NK-92 treated with Interleukin-12 subunit alpha and Interleukin-12 subunit beta, amount 100 ng/mL, for 24 hours (cell line): ENCODE measurements at regions not wholly inside any gene's neighbourhood (a gene's known extent, or its start where the extent isn't known, plus 50 kb on each side); places are given as distances from the start of the nearest gene placed in this dataset.
"Not testable (repeated sequence)": the region's sequence is repeated elsewhere in the genome, so short reads cannot be mapped to it uniquely, and the experiment has no call there.

ENCODE experiments used
- DNase-seq: peaks from one replicate; lab custom pipeline; 2025; lab: John Stamatoyannopoulos, UW

DNA sequence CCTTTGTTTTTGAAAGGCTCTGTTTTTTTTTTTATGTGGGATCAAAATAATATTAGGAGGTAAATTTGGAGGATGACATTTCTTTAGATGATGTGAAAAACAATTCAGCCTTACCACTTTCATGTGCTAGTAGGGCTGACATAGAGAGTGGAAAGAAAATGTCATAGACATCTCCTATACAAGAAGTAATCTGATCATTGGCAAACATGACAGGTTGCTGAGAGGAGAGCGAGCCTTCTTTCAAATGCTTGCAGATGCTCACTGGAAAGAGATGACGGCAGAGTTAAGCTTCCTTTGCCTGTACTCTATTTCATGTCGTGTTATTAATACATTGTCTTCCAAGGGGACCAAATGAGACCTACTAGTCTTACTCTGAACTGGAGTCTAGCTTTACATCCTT, 160.1 kb upstream of the DAP start:
- no peak for DNase-seq

DNA sequence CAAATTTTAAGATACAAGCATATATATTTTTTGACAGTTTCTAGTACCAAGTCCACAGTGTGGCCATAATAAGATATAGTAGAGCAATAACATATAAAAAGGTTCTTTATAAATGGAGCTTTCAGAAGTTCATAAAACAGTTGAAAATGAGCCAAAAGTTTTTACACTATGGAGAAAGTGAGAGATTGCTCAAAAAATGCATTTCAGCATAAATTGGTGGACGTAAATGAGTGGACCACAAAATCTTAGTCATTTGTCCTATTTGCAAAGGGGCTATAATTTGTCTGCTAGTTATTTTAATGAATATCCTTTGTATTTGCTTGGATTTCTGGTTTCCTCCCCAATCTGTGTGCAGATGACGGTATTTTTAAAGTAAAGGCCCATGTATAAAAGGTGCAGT, 159.4 kb upstream of the DAP start:
- no peak for DNase-seq

DNA sequence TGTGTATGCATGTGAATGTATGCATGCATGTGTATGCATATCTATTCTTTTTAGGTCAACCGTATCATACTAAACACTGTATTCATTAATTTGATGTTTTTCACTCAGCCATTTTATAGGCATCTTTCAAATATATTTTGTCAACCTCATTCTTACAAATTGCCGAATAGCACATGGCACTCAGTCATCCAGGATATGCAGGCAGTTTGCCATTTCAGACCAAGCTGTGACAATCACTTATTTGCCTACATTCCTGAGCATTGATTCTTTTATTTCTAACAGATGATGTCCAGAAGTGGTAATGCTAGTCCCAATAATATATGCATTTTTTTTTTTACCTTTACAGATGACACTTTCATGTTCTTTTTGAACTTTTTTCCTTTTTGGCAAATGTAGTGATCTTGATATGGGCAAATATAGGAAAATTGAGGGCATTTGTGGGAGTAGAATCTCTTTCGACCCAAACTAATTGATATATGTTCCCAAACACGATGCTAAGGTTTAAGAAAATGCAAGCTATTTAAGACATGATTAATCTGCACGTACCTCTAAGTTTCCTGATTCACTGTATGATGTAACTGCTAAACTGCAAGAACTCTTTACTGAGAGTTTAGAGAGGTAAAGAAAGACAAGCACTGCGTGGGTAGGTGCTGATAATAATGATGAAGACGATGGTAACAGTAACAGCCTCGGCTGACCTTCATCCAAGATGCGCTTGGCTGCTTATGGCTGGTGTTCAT, 153.9 kb upstream of the DAP start:
- DNase-seq: no peak

DNA sequence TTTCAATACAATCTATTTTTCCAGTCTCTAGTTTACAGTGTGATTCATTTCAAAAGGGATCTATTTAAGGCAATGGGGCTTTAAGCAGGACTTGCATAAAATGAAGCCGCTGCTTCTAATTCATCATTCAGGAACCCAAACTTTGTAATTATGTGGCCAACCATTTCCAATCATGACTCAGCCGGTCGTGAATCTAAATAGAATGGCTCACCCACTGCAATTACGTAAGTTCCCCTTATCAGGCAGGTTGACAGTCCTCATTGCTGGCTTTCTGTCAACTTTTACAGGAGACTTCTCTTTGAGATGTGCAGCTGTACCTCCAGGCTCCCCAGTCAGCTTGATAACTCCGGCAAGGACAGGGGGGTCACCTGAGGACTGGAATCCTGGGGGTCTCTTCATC, 152.8 kb upstream of the DAP start:
- DNase-seq: no peak

DNA sequence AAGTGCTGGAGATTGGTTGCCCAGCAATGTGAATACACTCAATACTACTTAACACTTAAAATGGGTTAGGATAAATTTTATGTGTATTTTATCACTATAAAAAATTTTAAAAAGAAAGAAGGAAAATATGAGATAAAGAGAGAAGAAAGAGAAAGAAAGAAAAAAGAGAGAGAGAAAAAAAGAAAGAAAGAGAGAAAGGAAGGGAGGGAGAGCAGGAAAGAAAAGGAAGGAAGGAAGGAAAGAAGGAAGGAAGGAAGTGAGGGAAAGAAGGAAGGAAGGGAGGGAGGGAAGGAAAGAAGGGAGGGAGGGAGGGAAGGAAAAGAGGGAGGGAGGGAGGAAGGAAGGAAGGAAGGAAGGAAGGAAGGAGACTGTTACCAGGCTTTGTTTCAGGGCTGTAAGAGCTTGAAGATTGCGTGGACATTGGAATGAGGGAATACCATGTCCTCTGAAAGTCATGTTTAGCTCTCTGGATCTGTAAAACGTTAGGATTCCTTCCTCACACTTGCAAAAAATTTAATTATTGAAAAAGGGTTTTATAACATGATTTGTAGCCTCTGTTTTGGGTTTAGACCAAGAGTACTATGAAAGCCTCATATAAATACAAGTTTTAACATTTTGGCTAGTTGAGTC, 152.3 kb upstream of the DAP start:
- DNase-seq: no peak

DNA sequence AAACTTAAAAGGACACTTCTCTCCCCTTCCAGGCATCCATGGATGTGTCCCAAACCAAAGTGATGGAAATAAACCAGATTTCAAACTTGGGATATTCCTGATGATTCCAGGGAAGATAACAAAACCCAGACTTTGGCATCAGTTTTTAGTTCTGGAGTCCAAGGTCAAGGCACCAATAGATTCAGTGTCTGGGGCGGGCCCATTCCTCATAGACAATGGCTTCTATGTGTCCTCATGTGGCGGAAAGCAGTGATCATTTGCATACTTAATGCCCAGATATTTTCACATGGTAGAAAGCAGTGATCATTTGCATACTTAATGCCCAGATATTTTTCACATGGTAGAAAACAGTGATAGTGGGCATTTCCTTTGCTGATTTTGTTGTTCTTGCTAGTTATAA, 151.4 kb upstream of the DAP start:
- DNase-seq: no peak

DNA sequence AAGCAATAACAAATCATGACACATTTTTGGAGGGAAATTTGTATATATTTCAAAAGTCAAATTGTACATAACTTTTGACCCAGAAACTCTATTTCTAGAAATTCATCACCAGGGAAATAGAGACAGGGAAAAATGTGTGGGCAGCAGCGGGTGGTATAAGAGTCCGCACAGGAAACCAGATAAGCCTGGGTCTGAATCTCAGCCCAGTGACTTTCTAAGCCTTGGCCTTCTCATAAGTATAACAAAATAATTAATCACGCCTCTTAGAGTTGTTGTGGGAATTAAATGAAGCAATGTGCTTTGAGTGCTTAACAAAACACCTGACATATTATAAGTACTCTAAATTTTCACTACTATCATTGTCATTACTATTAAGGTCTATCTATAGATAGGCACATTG, 149.2 kb upstream of the DAP start:
- no peak for DNase-seq

DNA sequence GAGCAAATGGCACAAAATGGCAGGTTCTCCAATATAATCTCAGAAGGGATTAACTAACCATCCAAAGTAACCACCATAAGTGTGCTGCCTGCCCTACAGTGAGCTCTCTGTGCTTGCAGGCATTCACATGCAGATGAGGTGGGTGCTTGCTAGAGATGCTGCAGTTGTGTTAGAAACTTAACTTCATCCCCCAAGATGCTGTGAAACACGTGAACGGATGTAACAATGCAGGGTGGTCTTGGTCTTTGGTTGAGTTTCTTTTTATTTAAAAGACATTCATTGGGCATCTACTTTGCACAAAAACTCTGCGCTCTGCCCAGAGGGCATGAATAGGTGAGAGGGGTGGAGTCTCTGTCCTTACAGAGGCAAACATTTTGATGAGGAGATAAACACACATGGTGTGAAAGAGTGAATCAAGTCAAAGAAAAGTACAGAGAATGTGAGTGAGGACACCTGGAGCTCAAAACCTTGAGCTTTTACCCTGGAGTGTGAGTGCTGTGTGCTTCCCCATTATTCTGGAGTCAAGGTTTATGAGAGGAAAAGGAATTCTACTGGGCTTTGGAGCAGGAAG, 143.9 kb upstream of the DAP start:
- no peak for DNase-seq

DNA sequence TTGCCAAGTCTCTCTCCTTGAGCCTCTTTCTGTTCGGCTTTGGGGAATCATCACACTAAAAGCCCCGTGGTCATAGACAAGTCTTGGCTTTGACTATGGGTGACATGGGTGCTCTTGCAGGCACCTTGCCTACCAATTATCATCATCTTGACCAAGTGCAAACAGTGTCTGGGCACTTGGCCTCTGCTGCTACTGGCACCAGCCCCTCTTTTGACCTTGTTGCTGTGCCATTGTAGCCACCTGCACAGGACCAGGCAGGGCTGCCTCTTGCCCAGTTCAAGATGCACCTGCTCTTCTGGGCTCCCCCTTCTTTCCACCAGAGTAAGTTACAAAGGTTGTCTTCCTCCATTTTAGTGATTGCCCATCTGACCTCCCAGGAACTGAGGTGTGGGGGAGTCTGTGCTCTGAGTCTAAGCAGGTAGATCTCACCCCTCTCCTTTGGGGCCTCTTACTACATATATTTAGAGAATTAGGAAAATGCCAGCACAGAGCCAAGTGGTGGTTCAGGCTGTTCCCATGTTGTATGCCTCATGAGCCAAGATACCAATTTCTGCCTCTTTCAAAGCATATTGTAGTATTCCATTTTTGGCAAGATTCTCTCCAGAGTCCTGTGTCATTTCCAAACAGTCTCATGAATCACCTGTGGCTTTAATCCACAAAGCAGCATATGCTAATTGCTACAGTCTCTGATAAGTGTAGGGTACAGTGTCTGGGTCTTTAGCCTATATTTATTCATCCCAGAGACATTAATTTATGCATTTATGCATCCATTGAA, 142.9 kb upstream of the DAP start:
- no peak for DNase-seq

DNA sequence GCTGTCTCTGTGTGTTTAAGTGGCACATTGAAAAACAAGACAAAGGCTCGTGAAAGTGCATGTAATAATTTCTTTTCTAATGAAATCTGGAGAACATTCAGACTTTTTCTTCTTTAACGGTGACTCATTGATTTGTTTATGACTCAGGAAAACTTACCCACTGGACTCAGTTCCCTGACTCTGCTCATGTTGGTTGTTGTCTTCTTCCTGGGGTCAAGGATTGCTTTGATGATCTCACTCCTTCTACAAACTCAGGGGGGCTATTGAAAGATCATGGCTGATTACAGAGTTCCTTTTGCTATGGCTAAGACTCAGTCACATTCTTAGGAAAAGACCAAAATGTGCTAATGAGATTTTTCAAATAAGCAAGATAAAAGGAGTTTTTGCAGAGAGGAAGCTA, 141.1 kb upstream of the DAP start:
- no peak for DNase-seq

DNA sequence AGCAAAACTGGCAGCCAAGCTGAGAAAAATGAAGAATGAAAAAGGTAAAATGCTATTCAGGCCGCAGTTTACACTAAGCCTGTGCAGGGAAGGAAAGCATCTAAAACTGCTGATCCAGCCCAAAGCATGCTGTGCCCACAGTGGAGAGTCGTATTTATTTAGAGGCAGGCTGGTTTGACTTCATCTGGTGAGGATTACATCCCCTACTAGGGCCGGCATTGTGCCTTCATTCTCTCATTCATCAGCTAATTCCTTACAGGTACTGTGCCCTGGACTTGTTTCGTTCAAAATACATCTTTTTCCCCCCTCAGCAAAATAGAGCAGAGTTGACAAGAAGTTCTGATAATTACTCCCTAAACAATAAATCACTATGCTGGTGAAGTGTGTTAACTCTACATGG, 137.5 kb upstream of the DAP start:
- no peak for DNase-seq

DNA sequence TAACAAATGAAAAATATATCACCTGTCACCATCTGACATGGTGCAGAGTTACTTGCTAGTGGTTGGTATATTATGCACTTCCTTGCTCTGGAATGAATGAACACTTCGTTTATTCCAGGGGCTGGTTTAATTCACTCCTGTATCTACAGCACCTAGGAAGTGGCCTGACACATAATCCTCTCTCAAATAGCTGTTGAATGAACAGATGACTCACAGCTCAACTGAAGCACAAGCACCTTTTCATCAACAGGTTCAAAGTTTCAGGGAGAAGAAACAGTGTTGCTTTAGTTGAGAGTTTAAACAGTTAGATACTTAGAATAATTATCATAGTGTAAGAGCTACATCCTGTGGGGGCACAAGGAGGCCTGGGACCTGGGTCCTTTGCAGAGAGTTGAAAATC, 135.0 kb upstream of the DAP start:
- no peak for DNase-seq

DNA sequence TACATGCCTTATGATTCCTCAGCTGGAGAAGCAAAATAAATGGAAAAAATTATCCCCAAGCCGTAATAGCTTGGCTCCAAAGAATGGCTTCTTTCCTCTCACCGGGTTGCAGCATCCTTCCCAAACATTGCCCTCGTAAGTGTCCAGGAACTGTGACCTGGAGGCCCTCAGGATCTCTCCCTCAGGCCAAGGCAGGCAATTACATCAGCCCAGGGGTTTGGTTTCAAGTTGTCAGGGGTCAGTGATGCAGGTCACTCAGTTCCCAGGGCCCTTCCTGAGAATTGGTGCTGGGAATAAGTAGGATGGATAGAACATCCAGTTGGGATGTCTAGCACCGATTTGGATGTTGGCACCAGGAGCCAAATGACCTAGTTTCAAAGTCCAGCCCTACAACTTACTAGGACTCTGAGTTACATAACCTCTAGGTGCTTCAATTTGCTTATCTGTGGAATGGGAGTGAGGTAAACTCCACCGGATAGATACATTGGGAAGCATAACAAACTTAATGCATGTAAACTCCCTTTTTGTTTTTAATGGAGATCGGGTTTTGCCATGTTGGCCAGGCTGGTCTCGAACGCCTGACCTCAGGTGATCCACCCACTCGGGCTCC, 133.5 kb upstream of the DAP start:
- DNase-seq: no peak

DNA sequence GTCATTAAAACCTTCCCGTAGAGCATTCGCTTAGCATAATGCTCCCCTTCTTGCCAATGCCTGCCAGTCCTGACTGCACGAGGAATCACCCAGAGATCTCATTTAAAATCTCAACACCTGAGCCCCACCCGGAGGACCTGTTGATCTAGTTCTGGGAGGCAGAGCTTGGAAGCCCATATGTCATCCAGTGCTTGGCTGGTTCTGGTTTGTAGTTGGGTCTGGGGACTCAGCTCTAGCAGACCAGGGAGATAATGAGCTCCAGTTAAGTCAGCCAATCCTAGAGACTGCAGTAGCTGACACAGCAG, 131.8 kb upstream of the DAP start:
- DNase-seq: no peak

DNA sequence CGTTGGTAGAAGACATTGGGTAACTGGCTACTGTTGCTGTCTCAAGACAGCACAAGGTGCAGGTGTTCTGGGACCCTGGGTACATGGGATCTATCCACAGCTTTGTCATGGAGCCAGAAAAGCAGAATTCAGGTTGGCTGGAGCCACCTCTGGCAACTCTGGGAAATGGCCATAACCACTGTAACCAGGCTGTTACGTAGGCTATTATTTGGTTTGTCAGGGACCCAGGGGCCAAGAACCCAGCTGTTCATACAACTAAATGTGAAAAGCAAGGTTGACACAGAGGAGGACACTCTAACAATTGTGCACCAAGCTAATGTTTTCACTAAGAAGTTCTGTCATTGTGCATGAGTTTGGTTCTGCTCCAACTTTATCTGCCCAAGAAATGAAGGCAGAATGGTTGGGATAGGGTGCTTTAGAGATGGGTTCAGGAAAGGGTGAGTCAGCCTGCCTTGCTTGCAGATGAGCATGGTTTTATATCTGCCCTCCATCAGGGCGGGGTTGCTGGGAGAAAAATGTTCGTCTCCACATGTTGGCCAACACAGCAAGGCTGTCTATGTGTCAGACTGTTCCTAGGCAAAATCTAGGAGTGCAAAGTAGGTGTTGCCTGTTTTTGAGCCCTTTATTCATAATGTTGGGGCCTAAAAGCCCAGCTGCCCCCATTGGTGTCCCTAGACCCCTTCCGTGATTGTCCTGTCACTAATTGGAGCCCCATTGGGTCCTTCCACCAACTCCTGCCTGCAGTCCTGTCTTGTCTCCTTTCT, 131.3 kb upstream of the DAP start:
- no peak for DNase-seq

DNA sequence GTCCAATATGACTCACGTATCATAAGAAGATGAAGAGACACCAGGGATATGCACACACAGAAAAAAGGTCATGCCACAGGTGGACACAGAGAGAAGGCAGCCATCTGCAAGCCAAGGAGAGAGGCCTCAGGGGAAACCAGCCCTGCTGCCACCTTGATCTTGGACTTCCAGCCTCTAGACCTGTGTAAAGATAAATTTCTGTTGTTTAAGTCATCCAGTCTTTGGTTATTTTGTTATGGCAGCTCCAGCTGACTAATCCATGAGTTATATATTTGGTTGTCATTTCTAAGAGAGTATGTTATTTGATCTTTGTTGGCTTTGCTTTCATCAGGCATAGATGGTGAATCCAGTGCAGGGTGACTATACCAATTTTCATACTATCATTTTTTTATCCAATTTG, 130.2 kb upstream of the DAP start:
- DNase-seq: no peak

DNA sequence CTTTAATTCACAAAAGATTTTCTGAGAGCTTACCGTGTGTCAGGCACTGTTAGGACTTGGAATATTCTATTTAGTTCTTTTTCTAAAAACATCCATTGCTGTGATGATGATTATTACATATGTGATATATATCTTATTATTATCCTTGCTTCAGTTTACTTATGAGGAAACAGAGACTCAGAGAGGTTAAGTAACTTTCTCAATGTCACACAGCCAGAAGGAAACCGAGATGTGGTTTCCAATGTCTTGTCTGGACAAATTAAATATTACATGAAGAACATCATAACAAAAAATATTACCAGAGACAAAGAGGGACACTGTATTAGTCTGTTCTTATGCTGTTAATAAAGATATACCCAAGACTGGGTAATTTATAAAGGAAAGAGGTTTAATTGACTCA, 125.5 kb upstream of the DAP start:
- no peak for DNase-seq

DNA sequence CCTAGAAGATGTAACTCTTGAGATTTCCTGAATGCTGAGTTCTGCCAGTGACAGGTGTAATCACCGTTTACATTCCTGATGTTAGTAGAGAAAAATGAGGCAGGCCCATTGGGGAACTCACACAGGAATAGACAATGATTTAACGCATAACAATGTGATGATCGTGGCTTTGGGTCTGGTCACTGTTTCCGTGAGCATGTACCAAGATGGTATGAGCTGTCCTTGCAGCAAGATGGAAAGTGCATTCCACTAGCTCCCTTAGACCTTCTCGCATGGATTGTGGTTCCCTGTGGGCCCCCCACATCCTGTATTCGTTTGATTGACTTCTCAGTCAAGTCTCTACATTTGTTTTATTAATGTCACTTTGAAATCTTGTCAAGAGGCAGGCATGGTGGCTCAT, 124.0 kb upstream of the DAP start:
- DNase-seq: no peak

DNA sequence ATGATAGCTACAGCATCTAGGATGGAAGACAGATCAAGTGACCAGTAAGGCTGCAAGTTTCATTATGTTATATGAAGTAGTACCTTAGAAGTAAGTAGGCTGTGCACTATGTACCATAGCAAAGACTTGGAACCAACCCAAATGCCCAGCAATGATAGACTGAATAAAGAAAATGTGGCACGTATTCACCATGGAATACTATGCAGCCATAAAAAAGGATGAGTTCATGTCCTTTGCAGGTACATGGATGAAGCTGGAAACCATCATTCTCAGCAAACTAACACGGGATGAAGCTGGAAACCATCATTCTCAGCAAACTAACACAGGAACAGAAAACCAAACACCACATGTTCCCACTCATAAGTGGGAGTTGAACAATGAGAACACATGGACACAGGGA, 122.9 kb upstream of the DAP start:
- DNase-seq: not testable (repeated sequence)

DNA sequence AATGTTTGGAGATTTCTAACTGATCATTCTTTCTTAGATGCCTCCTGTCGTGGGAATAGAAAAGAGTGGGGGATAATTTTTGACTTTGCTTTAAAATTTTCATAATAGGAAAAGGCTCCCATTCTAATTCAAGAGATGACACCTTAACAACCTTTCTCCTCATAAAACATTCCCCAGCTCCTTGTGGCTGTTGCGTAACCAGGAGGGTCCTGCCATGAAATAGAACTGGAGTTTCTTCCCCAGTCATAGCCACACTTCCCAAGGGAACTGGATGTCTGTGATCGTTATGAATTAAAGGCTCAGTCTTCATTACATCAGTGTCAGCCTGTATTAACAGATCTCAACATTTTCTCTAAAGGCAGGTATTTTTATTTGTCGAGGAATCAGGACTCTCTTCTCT, 119.9 kb upstream of the DAP start:
- no peak for DNase-seq

DNA sequence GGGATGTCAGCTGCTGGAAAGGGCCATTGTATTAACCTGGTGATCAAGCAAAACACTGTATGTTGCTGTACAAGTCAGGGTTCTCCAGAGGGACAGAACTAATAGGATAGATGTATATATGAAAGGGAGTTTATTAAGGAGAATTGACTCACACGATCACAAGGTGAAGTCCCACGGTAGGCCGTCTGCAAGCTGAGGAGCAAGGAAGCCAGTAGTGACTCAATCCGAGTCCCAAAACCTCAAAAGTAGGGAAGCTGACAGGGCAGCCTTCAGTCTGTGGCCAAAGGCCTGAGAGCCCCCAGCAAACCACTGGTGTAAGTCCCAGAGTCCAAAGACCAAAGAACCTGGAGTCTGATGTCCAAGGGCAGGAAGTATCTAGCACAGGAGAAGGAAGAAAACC, 116.0 kb upstream of the DAP start:
- DNase-seq: not testable (repeated sequence)
